ENCODE measurements at regions not wholly inside any gene's neighbourhood (a gene's known extent, or its start where the extent isn't known, plus 50 kb on each side); places are given as distances from the start of the nearest gene placed in this dataset.

DNA sequence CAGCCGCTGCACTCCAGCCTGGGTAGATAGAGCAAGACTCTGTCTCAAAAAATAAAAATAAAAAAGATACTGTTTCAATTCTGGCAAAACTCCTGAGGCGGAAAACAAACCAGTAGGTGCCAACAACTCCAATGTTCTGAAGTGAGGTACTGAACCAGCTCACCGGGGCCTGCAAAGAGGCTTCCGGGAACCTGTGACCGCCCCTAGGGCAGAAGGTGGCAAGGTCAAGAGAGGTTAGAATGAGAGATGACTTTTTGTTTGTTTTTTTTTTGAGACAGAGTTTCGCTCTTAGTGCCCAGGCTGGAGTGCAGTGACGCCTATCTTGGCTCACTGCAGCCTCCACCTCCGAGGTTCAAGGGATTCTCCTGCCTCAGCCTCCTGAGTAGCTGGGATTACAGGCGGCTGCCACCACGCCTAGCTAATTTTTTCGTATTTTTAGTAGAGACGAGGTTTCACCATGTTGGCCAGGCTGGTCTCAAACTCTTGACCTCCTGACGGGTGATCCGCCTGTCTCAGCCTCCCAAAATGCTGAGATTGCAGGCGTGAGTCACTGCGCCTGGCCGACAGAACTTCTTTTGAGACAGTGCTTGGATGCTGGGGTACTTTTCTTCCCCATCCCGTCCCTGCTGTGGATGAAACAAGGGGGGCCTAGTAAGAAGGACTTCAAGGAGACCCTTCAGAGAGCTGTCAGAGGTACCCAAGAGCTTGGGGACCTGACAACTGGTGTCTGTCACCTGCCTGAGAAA lies 91.9 kb upstream of the SLC25A33 start:
- no peak for DNase-seq (ENCODE audit: low read depth)
- H3K4me3 ChIP-seq (ENCODE audit: low read depth, low read length) = no peak overlapping the region
- TF ChIP-seq, protein P1, sequence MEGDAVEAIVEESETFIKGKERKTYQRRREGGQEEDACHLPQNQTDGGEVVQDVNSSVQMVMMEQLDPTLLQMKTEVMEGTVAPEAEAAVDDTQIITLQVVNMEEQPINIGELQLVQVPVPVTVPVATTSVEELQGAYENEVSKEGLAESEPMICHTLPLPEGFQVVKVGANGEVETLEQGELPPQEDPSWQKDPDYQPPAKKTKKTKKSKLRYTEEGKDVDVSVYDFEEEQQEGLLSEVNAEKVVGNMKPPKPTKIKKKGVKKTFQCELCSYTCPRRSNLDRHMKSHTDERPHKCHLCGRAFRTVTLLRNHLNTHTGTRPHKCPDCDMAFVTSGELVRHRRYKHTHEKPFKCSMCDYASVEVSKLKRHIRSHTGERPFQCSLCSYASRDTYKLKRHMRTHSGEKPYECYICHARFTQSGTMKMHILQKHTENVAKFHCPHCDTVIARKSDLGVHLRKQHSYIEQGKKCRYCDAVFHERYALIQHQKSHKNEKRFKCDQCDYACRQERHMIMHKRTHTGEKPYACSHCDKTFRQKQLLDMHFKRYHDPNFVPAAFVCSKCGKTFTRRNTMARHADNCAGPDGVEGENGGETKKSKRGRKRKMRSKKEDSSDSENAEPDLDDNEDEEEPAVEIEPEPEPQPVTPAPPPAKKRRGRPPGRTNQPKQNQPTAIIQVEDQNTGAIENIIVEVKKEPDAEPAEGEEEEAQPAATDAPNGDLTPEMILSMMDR (conservative IDR thresholded peaks at IDR 0.05; ENCODE audit: low read depth, low read length) = no peak

- TF ChIP-seq, protein P1 (conservative IDR thresholded peaks at IDR 0.05; ENCODE audit: low read depth, low read length) = peak; percentile 41
- H3K4me3 ChIP-seq (ENCODE audit: low read depth, low read length) = no peak overlapping the region
- DNase-seq (ENCODE audit: low read depth) = no peak
These were observed 90.8 kb upstream of the SLC25A33 start for GRCh38 chr1:9448132-9449109.

DNA sequence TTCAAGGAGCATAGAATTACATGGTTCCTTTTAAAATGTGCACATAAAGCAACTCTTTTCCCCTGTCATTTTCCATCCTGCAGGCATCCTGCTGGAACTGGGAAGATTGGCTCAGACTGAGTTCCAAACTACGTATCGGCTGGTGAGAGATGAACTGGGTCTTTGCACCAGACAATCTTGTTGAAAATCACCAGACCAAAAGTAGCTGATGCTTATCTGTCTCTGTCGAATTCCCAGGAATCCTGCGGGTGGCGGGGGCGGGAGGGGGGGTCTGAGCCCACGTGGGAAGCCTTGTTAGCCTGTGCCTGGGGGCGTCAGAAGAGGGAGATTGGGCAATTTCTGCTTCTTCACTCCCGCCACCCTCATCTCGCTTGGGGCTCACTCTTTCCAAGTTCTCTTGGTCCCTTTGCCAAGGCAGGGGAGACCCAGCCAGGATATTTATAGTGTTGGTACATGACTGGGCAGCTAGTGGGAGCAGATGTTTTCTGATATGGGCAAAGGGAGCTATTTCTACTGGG lies 90.1 kb upstream of the SLC25A33 start:
- DNase-seq (ENCODE audit: low read depth) = no peak
- H3K4me3 ChIP-seq (ENCODE audit: low read depth, low read length) = no peak overlapping the region
- TF ChIP-seq, protein P1 (conservative IDR thresholded peaks at IDR 0.05; ENCODE audit: low read depth, low read length) = no peak

- no peak for DNase-seq (ENCODE audit: low read depth)
- no peak overlapping the region for H3K4me3 ChIP-seq (ENCODE audit: low read depth, low read length)
- TF ChIP-seq, protein P1 (conservative IDR thresholded peaks at IDR 0.05; ENCODE audit: low read depth, low read length) = no peak
These were observed 89.1 kb upstream of the SLC25A33 start for GRCh38 chr1:9449976-9450696.

DNA sequence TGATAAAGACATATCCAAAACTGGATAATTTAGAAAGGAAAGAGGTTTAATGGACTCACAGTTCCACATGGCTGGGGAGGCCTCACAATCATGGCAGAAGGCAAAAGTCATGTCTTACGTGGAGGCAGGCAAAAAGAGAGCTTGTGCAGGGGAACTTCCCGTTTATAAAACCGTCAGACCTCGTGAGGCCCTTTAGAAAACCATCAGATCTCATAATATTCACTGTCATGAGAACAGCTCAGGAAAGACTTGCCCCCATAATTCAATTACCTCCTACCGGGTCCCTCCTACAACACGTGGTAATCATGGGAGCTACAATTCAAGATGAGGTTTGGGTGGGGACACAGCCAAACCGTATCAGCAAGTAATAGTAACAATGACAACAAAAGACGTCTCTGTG lies 88.2 kb upstream of the SLC25A33 start:
- DNase-seq (ENCODE audit: low read depth) = no peak
- H3K4me3 ChIP-seq (ENCODE audit: low read depth, low read length) = no peak overlapping the region
- TF ChIP-seq, protein P1 (conservative IDR thresholded peaks at IDR 0.05; ENCODE audit: low read depth, low read length) = no peak

DNA sequence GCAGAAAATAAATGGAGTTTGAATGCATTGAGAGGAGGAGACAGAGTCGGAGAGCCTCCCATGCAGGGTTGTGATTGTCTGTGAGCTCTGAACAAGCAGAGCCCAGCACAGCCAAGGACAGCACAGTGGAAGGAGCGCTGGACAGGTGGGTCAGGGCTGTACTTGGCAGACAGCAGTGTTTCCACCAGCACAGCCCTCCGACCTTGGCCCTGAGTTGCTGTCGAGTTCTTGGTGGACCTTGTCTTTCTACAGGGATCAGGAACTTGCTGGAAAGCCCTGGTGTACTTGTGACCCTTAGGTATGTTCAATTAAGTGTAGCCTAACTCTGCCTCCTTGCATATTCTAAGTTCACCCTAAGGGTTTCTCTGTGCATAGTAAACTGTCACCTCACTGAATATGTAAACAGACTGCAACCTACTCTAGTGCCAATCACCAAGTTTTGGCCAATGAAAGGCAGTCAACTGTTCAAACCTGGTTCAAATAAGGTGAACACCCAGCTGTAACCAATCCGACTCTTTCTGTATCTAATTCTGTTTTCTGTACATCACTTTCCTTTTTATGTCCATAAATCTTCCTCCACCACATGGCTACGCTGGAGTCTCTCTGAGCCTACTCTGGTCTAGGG lies 86.6 kb upstream of the SLC25A33 start:
- TF ChIP-seq, protein P1 (conservative IDR thresholded peaks at IDR 0.05; ENCODE audit: low read depth, low read length) = no peak
- DNase-seq (ENCODE audit: low read depth) = no peak
- H3K4me3 ChIP-seq (ENCODE audit: low read depth, low read length) = no peak overlapping the region
